ENCODE measurements at regions not wholly inside any gene's neighbourhood (a gene's known extent, or its start where the extent isn't known, plus 50 kb on each side); places are given as distances from the start of the nearest gene placed in this dataset.

DNA sequence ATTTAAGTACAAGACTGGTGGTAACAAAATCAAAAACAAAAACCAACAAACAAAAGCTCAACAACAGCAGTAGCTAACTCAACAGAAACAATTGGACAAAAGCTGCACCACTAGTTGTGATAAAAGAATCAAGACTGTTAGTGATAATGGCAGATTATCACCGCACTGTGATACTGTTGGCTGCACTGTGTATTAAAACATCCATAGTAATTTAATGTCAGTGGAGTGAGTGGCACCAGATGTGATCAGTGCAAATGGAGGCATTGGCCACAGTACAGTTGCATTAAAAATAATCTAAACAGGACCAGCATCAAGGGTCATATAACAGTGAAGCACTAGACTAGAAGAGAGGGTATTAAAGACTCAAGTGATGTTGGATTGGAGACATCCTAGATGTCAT lies 1341.3 kb downstream of the MRPL39 start:
- Mint-ChIP-seq H3K4me1 (ENCODE audit: low read depth, unreplicated experiment) (peaks cover 5% of the 10 kb centered on the region), H3K9me3 (ENCODE audit: low read depth, unreplicated experiment) (peaks cover 9% of the 10 kb centered on the region), H3K4me3 (ENCODE audit: low read depth, unreplicated experiment) (no peak overlapping the region), H3K27me3 (ENCODE audit: unreplicated experiment) (no peaks in the 10 kb centered on the region), H3K36me3 (ENCODE audit: insufficient read depth, unreplicated experiment) (no peaks in the 10 kb centered on the region), H3K27ac (ENCODE audit: unreplicated experiment) (no peak overlapping the region)
- intact Hi-C loops (cut with micrococcal nuclease; ENCODE audit: unreplicated experiment), result no loop called here
- no peak for DNase-seq
- BruUV-seq (replicated peaks), result no TSS peak
- CTCF ChIA-PET, result no interaction called here
- TF ChIP-seq, protein P1, sequence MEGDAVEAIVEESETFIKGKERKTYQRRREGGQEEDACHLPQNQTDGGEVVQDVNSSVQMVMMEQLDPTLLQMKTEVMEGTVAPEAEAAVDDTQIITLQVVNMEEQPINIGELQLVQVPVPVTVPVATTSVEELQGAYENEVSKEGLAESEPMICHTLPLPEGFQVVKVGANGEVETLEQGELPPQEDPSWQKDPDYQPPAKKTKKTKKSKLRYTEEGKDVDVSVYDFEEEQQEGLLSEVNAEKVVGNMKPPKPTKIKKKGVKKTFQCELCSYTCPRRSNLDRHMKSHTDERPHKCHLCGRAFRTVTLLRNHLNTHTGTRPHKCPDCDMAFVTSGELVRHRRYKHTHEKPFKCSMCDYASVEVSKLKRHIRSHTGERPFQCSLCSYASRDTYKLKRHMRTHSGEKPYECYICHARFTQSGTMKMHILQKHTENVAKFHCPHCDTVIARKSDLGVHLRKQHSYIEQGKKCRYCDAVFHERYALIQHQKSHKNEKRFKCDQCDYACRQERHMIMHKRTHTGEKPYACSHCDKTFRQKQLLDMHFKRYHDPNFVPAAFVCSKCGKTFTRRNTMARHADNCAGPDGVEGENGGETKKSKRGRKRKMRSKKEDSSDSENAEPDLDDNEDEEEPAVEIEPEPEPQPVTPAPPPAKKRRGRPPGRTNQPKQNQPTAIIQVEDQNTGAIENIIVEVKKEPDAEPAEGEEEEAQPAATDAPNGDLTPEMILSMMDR (IDR thresholded peaks at IDR 0.05; ENCODE audit: unreplicated experiment), result no peak

DNA sequence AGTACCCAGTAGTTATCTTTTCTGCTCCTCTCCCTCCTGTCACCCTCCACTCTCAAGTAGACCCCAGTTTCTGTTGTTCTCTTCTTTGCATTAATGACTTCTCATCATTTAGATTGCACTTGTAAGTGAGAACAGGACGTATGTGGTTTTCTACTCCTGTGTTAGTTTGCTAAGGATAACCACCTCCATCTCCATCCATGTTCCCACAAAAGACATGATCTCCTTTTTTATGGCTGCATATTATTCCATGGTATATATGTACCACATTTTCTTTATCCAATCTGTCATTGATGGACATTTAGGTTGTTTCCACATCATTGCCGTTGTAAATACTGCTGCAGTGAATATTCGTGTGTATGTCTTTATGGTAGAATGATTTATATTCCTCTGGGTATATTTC lies 1346.5 kb downstream of the MRPL39 start:
- peaks cover 2% of the 10 kb centered on the region for H3K9me3 Mint-ChIP-seq (ENCODE audit: low read depth, unreplicated experiment)
- CTCF ChIA-PET, result no interaction called here
- DNase-seq, result no peak
- H3K27ac Mint-ChIP-seq (ENCODE audit: unreplicated experiment), result no peak overlapping the region
- H3K4me1 Mint-ChIP-seq (ENCODE audit: low read depth, unreplicated experiment), result no peaks in the 10 kb centered on the region
- H3K27me3 Mint-ChIP-seq (ENCODE audit: unreplicated experiment), result no peaks in the 10 kb centered on the region
- intact Hi-C loops (cut with micrococcal nuclease; ENCODE audit: unreplicated experiment), result no loop called here
- TF ChIP-seq, protein P1 (IDR thresholded peaks at IDR 0.05; ENCODE audit: unreplicated experiment), result no peak
- BruUV-seq (replicated peaks), result no TSS peak
- H3K4me3 Mint-ChIP-seq (ENCODE audit: low read depth, unreplicated experiment), result no peak overlapping the region
- no peaks in the 10 kb centered on the region for H3K36me3 Mint-ChIP-seq (ENCODE audit: insufficient read depth, unreplicated experiment)

DNA sequence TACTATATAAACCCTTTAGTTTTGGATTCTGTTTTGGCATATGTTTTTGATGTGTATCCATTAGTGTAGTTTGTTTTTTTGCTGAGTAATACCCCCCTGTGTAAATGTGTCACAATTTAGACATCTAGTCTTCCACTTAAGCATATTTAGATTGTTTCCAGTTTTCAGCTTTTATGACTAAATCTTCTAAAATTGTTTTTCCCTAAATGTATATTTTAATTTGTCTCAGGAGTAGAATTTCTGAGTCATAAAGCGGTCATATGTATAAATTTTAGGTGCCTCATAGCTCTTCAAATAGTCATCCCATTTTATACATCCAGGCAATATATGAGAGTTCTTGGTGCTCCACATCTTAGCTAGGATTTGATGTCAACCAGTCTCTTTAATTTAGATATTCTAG lies 1348.0 kb downstream of the MRPL39 start:
- Mint-ChIP-seq H3K27ac (ENCODE audit: unreplicated experiment) (no peak overlapping the region), H3K9me3 (ENCODE audit: low read depth, unreplicated experiment) (peaks cover 2% of the 10 kb centered on the region), H3K36me3 (ENCODE audit: insufficient read depth, unreplicated experiment) (no peaks in the 10 kb centered on the region), H3K27me3 (ENCODE audit: unreplicated experiment) (no peaks in the 10 kb centered on the region), H3K4me3 (ENCODE audit: low read depth, unreplicated experiment) (no peak overlapping the region), H3K4me1 (ENCODE audit: low read depth, unreplicated experiment) (no peaks in the 10 kb centered on the region)
- CTCF ChIA-PET, result no interaction called here
- no TSS peak for BruUV-seq (replicated peaks)
- no peak for DNase-seq
- TF ChIP-seq, protein P1 (IDR thresholded peaks at IDR 0.05; ENCODE audit: unreplicated experiment), result no peak
- intact Hi-C loops (cut with micrococcal nuclease; ENCODE audit: unreplicated experiment), result no loop called here

DNA sequence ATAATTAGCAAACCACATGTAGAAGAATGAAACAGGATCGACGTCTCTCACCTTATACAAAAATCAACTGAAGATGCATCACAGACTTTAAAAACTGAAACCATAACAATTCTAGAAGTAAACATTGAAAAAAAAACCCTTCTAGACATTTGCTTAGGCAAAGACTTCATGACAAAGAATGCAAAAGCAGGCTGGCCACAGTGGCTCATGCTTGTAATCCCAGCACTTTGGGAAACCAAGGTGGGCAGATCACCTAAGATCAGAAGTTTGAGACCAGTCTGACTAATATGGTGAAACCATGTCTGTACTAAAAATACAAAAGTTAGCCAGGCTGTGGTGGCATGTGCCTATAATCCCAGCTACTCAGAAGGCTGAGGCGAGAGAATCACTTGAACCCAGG lies 1351.7 kb downstream of the MRPL39 start:
- no TSS peak for BruUV-seq (replicated peaks)
- intact Hi-C loops (cut with micrococcal nuclease; ENCODE audit: unreplicated experiment), result no loop called here
- TF ChIP-seq, protein P1 (IDR thresholded peaks at IDR 0.05; ENCODE audit: unreplicated experiment), result no peak
- Mint-ChIP-seq H3K4me3 (ENCODE audit: low read depth, unreplicated experiment) (no peak overlapping the region), H3K4me1 (ENCODE audit: low read depth, unreplicated experiment) (no peaks in the 10 kb centered on the region), H3K36me3 (ENCODE audit: insufficient read depth, unreplicated experiment) (no peaks in the 10 kb centered on the region), H3K9me3 (ENCODE audit: low read depth, unreplicated experiment) (peaks cover under 1% of the 10 kb centered on the region), H3K27ac (ENCODE audit: unreplicated experiment) (no peak overlapping the region), H3K27me3 (ENCODE audit: unreplicated experiment) (no peaks in the 10 kb centered on the region)
- DNase-seq, result no peak
- CTCF ChIA-PET, result no interaction called here

DNA sequence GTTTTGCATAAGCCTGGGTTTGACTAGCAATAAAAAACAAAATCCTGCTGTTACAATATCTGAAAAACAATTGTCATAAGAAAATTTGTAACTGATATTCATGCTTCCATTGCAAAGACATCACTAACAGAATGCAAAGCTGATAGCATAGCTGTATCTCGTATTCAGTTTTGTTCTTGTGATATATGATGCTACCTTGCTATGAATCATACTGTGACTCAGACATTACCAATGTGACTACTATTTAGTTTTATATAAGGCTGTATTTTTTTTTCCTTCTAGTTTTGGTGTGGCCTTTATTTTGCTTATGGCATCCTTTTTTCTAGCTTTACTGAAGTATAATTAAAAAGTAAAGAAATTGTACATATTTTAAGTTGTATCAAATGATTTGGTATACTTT lies 1381.8 kb downstream of the MRPL39 start:
- no peaks in the 10 kb centered on the region for H3K27me3 Mint-ChIP-seq (ENCODE audit: unreplicated experiment)

More for the DNA sequence above, 1381.8 kb downstream of the MRPL39 start:
- Mint-ChIP-seq H3K27ac (ENCODE audit: unreplicated experiment) (no peak overlapping the region), H3K36me3 (ENCODE audit: insufficient read depth, unreplicated experiment) (no peaks in the 10 kb centered on the region), H3K4me1 (ENCODE audit: low read depth, unreplicated experiment) (no peaks in the 10 kb centered on the region), H3K9me3 (ENCODE audit: low read depth, unreplicated experiment) (no peaks in the 10 kb centered on the region), H3K4me3 (ENCODE audit: low read depth, unreplicated experiment) (no peak overlapping the region)
- no peak for DNase-seq
- intact Hi-C loops (cut with micrococcal nuclease; ENCODE audit: unreplicated experiment), result no loop called here
- TF ChIP-seq, protein P1 (IDR thresholded peaks at IDR 0.05; ENCODE audit: unreplicated experiment), result no peak
- CTCF ChIA-PET, result no interaction called here
- no TSS peak for BruUV-seq (replicated peaks)

Measured in Calu3 (cell line).